Suppressor macrophage (primary cell): ENCODE measurements at regions not wholly inside any gene's neighbourhood (a gene's known extent, or its start where the extent isn't known, plus 50 kb on each side); places are given as distances from the start of the nearest gene placed in this dataset.

Experiments used
- DNase-seq, 4 experiments: peaks; one replicate each; pipeline ENCODE4 v3.0.0-alpha.2; 2020 to 2022

GRCh38 chr14:25945746-25946145 lies 652.1 kb downstream of the NOVA1 start:
- no peak for DNase-seq

DNA sequence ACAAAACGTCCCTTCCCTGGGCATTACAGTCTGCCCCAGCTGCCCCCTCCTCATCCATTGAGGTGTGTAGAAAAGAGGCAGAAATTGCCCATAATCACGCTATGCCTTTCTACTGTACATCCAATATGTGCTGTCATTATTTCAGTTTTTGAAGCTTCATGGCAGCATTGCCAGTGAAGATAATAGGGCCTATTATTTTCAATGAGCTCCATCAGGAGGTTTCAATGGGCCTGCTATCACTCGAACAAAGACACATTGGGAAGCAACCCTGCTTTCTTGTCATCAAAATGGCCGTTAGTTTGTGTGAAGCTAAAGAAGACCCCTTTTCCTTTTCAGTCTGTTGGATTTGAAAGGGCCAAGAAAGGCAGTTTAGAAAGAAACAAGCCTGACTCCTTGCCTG lies 653.8 kb downstream of the NOVA1 start:
- no peak for DNase-seq

DNA sequence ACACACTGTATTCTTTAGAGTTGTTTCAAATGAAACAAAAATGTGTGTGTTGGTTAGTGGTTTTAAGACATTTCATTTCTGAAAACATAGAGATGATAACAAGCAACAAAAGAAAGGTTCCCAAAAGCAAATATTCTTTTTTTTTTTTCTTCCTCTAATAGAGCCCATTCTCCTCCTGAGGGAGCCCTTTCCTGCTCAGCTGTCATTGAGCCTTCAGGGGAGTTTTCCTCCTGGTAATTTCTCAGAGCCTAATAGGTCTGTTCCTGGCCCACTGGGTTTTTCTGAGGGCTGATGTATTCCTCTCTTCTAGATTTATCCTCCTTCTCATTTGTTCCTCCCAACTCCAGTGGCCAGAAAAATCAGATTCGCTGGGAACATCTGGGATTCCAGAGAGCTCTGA lies 654.5 kb downstream of the NOVA1 start:
- no peak for DNase-seq

DNA sequence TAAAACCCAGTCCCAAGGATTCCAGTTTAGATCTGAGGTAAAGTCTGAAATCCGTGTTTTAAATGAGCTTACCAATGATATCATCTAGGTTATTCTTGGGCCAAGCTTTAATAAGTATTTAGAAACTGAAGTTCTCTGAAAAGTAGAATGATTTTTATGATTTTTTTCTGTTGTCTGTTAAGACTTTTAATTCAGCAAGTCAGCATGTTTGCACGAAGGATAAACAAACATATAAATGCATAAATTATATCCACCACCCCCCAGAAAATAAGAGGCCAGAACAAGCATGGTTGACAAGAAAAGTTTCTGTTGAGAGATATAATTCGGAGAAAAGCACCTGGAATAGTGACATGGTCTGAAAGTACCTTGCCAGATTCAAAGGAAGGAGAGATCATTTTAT lies 655.7 kb downstream of the NOVA1 start:
- no peak for DNase-seq

DNA sequence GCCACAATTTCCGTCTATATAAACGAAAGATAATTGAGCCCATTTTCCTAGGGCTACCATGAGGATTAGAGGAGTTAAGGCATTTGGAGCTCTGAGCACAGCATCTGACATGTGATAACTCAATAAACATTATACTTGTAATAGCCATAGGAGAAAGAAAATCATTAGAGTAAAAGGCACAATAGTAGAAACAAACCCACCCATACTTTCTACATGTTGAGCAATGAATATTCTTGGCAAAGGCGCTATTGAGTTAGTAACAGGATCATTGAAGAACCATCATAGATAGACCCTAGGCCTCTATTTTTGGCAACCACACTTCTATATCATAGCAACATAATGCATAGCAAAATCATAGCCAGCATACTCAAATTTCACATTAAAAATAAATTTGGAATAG lies 664.1 kb downstream of the NOVA1 start:
- DNase-seq, result no peak

- no peak for DNase-seq
Observed at GRCh38 chr14:25929881-25930615, 667.8 kb downstream of the NOVA1 start.

- DNase-seq, result no peak
Observed at GRCh38 chr14:25911831-25912230, 686.0 kb downstream of the NOVA1 start.

- no peak for DNase-seq
Observed at GRCh38 chr14:25909045-25909747, 688.6 kb downstream of the NOVA1 start.

DNA sequence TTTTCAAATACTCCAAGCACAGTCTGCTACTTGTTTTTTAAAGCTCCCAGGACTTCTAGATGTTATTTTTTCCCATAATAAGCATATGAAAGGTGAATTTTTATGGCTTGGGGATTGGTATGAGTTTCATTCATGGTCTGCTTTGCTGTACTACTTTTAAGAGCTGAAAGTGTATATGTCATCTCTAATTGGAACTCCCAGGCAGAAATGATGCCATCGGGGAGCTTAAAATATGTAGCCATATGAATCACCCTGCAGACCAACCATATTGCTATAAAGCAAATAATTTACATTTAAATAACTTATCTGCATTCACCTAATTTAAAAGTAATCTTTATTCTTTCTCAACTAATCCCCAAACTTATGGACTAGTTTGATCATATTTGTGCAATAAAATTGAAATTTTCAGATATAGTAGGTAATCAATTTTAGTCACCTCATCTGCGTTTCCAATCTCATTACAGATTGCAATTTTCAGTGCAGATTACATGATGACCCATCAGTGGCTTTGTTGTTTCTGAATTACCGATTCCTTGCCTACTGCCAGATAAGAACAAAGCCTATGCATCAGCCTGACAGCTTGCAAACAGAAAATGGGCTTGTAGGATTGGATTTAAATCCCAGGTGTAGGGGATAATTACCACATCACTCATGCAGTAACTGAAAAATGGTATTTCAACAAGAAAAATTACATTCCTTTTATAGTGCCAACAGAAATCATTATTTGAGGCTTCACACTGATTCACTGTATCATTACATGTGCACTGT lies 689.4 kb downstream of the NOVA1 start:
- no peak for DNase-seq

DNA sequence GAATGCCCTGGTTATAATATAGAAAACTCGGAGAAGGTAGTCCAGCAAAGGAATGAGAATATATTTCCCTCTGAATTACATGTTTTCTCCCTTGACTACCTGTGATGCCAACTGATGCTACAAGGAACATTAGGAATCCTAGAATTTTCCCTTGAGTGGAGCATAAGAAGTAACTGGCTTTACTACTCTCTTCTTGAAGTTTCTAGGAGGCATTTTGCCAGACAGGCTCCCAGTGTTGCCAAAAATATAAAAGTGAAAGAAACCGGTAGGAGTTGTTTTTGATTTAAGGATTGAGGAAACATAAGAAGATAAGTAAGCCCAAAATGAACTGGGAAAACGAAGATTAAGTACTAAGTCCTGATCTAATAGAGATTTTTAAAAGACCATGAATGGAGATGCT lies 693.4 kb downstream of the NOVA1 start:
- no peak for DNase-seq

GRCh38 chr14:25899197-25899596 lies 698.6 kb downstream of the NOVA1 start:
- DNase-seq, result no peak

DNA sequence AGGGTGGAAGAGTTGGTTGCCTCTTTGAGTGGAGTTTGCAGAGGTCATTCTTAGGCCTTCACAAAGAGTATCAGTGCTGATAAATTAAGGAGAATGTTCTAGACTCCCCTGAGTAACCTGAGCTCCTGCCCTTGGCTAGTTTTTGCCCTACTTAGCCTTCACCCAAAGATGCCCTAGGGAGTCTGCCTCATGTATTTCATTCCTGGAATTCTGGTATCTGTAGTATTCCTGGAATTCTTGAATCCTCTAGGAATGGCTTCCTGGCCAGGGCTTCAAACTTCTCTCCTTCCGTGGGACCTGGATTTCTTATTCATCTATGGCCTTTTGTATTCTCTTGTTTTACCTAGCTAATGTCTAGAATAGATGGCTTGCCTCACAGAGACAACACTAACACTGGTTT lies 701.1 kb downstream of the NOVA1 start:
- DNase-seq, result no peak

DNA sequence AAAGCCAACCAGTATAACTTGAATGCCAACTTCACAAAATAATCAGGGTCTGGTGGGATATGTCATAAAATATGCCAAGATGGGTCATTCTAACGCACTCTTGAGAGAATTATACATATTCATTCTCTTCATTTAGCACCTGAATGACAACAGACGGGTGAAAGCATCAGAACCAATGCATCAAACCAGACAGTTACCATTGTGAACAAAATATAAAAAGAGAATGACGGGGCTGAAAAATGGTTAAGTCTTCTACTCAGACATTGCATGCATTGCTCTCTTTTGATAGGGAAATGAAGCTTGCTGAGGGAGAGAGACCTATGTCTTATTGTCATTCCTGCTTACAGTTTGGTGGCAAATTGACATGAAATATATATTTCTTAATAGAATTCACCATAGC lies 702.1 kb downstream of the NOVA1 start:
- DNase-seq, result no peak

GRCh38 chr14:25887251-25887878 lies 710.5 kb downstream of the NOVA1 start:
- no peak for DNase-seq

- DNase-seq, result no peak
Observed at GRCh38 chr14:25884657-25885056, 713.2 kb downstream of the NOVA1 start.

GRCh38 chr14:25882899-25883298 lies 714.9 kb downstream of the NOVA1 start:
- DNase-seq, result no peak

DNA sequence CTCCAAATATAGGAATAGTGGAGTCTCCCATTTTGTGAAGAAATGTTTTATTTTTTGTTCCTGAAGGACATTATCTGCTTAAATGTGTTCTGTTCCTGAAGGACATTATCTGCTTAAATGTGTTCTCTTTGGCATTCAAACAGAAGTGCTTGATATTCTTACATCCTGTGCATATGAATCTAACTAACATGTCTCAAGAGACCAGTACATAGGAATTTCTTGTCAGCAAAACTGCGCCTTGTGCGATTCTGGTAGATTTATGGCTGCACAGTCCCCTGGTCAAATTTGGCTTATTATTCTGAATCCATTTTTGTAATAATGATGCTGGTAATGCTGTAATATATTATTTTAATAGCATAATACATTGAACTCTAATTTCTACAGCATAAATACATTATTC lies 722.4 kb downstream of the NOVA1 start:
- DNase-seq, result no peak

DNA sequence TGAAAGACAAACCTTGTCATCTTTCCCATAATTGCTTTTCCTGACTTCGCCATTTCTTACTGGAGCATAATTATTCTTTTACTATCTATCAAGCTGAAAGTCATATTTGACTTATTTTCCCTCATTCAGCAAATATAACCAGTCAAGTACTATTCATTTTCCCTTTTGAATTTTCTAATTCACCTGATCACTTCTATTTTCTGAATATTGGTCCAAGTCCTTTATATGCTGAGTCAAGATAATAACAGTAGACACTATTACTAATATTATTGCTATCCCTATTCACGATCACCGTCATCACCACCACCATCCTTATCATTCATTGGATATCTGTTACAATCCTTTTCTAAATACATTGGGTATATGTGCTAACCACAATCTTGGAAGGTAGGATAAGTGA lies 728.0 kb downstream of the NOVA1 start:
- DNase-seq, result no peak

DNA sequence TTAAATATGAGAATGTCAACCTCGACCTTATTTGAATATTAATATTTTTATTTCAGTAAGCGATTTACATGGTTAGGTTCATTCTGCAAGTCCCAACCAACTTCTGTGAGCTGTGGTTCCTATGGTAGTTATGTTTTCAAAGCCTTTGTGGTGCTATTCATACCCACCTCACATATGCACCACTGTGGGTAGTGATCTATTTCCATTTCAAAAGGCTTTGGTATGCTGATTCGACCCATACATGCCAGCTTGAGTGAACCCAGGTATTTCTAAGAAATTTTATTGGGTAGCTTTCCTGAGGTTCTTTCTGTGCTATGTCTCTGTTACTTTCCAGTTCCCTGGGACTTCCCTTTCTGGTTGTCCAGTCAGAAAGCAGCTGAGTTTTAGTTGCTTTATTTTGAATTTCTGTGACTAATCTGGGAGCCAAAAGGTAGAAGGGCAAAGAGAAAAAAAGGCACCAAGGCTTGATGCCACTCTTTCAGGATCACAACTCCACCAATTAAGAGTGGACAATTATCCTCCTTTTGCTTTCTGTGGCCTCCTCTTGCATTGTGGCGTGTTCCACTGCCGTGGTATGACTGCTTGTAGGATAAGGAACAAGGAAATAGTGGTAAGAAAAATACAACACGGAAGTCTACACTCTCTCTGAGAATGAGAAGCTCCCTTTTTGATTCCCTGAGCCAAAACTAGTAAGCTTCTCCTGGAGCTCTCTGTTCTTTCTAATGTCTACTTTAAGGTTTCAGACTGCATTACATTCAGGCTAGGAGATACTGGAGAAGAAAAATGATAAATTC lies 729.1 kb downstream of the NOVA1 start:
- DNase-seq, result no peak

DNA sequence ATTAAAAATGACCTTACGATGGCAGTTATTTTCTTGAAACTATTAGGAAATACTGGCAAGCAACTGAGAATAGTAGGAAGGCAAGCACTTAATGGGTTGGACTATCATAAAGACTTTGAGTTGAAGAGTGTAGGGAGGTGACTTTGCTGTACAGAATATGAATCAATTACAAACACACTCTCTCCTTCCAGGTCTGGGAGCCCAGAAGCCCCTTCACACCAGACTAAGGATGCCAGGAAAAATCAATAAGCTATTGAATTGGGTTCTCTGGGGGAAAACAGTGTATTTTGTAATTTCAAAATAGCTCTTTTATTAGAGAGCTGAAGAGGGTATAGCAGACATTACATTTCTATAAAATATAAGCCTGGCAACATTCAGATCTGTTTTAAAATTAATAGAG lies 736.4 kb downstream of the NOVA1 start:
- no peak for DNase-seq

DNA sequence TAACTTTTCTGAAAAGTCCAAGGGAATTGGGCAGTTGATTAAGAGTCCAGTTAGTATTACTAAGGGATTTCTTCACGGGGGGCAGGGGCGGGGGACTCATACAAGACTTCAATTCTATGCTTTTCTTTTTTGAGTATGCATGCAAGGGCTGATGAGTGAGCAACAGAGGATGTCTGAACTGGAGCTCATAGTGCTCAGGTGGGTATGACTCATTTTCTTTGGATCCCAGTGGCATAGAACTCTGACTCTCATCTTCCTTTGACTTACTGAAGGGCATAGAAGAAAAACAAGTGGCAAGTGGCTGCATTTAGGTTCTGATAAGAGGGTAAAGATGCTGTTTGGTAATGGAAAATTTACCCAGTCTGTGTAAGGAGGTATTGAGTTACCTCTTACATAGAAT lies 749.2 kb downstream of the NOVA1 start:
- no peak for DNase-seq

- no peak for DNase-seq
Observed at GRCh38 chr14:25846246-25846645, 751.6 kb downstream of the NOVA1 start.
